ENCODE measurements at regions not wholly inside any gene's neighbourhood (a gene's known extent, or its start where the extent isn't known, plus 50 kb on each side); places are given as distances from the start of the nearest gene placed in this dataset.

- TF ChIP-seq, protein P1, sequence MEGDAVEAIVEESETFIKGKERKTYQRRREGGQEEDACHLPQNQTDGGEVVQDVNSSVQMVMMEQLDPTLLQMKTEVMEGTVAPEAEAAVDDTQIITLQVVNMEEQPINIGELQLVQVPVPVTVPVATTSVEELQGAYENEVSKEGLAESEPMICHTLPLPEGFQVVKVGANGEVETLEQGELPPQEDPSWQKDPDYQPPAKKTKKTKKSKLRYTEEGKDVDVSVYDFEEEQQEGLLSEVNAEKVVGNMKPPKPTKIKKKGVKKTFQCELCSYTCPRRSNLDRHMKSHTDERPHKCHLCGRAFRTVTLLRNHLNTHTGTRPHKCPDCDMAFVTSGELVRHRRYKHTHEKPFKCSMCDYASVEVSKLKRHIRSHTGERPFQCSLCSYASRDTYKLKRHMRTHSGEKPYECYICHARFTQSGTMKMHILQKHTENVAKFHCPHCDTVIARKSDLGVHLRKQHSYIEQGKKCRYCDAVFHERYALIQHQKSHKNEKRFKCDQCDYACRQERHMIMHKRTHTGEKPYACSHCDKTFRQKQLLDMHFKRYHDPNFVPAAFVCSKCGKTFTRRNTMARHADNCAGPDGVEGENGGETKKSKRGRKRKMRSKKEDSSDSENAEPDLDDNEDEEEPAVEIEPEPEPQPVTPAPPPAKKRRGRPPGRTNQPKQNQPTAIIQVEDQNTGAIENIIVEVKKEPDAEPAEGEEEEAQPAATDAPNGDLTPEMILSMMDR (IDR thresholded peaks at IDR 0.05; ENCODE audit: borderline replicate concordance, extremely low read depth, low read length, poor library complexity, severe bottlenecking) = no peak
- no peak for TF ChIP-seq EZH2 (IDR thresholded peaks at IDR 0.05; ENCODE audit: borderline replicate concordance, low read depth, low read length, severe bottlenecking)
Observed at GRCh38 chr15:60102748-60103147, 98.6 kb downstream of the FOXB1 start.
